Lower leg skin (tissue), 4 donors: ENCODE measurements at regions not wholly inside any gene's neighbourhood (a gene's known extent, or its start where the extent isn't known, plus 50 kb on each side); places are given as distances from the start of the nearest gene placed in this dataset.

Experiments
- DNase-seq, 2 donors: peaks; one replicate each; pipeline ENCODE4 v3.0.0-alpha.2; 2019; ENCODE audit warnings: low spot score in 2 of 2
- H3K4me3 ChIP-seq: fragments of 200-600 bp; sonication (generic); 2 replicates; pipeline ENCODE4 v1.5.1; 2017; ENCODE audit warnings: mild to moderate bottlenecking, low read depth; ENCODE audit not compliant: poor library complexity, severe bottlenecking
- CTCF ChIP-seq, 3 donors: fragments of 450-650 bp; IDR thresholded peaks; one replicate each; pipeline ENCODE4 v1.5.1; 2016; ENCODE audit warnings: antibody characterized with exemption in 3 of 3, mild to moderate bottlenecking in 3 of 3, moderate library complexity in 2 of 3
- POLR2A ChIP-seq, 2 donors: fragments of 450-650 bp; IDR thresholded peaks; one replicate each; pipeline ENCODE4 v1.6.1; 2016 to 2017; ENCODE audit warnings: antibody characterized with exemption in 2 of 2, mild to moderate bottlenecking in 1 of 2, moderate library complexity in 1 of 2
- WGBS, 2 donors: methylation state at CpG; one replicate each; pipeline ENCODE4 v1.1.5; 2018; 5-methylcytosine and 5-hydroxymethylcytosine counted together
- intact Hi-C: fragments of 100-400 bp; cut with DNase I; formaldehyde crosslinking; loops from one replicate; pipeline ENCODE4 v1.15.0; 2023; ENCODE audit warnings: low total_unique reads

GRCh38 chr6:9484091-9484490 lies 930.8 kb downstream of the TFAP2A start:
- no peak overlapping the region for H3K4me3 ChIP-seq
- WGBS, 2 donors = 53 to 61% methylated on average over 3 of the region's 3 CpGs
- intact Hi-C loops = no loop called here
- no peak for DNase-seq
- no peak for TF ChIP-seq CTCF (IDR thresholded peaks at IDR 0.05)
- no peak for TF ChIP-seq POLR2A (IDR thresholded peaks at IDR 0.05)

GRCh38 chr6:9482030-9482738 lies 932.7 kb downstream of the TFAP2A start:
- no peak overlapping the region for H3K4me3 ChIP-seq
- TF ChIP-seq POLR2A (IDR thresholded peaks at IDR 0.05) = no peak
- TF ChIP-seq CTCF (IDR thresholded peaks at IDR 0.05) = no peak
- intact Hi-C loops = no loop called here
- WGBS, 2 donors = 34 to 43% methylated on average over 5 of the region's 5 CpGs
- DNase-seq = no peak

DNA sequence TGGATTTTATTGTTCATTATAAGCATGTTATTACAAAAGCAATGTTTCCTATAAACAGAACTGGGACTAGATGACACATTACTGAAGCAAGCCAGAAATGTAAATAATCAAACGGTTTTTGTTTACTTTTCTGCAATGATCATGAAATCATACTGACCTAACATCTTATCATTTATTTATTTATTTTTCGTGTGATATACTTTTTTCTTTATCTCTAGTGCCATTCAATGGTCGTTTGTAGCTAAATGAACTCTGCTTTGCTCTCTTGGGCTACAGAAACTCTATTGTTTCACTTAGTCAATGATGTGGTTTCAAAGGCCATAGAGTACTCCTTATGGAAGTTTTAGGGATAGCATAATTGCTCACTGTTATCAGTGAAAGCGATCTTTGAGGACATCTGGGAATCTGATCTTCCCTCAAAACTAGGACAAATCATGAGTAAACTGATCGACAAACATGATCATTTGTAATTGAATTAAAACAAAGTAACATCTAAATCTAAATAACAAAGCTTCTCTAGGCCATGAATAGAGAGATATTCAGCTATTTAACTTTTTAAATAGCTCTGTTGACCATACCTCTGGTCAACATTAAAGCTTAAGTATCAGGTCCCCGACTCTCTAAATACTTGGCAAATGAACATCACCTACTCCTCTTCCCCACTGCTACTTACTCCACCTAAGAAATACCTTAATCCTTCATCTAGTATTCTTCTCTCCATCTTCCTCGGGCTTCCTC lies 933.4 kb downstream of the TFAP2A start:
- H3K4me3 ChIP-seq = no peak overlapping the region
- TF ChIP-seq POLR2A (IDR thresholded peaks at IDR 0.05) (no peak), CTCF (IDR thresholded peaks at IDR 0.05) (no peak)
- intact Hi-C loops = no loop called here
- WGBS, 2 donors = 48 to 61% methylated on average over 7 of the region's 7 CpGs
- DNase-seq = no peak

DNA sequence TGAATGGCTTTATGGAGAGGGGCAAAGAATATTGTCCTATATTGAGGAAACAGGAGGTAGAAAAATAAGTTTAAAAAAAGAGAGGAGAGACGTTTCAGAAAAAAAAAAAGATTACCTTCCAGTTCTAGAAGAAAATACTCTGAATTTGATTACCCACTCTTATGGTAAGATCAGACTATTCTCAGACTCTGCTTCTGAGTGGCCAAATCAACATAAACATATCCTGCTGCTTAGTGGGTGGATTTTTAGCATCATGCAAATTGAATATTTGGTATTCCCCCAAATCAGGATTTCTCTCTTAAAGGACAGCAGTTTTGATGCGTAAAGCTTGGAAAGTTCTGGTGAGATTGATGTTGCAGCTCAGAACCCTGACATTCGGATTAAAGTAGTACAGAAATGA lies 946.6 kb downstream of the TFAP2A start:
- no peak for TF ChIP-seq CTCF (IDR thresholded peaks at IDR 0.05)
- TF ChIP-seq POLR2A (IDR thresholded peaks at IDR 0.05) = no peak
- no peak overlapping the region for H3K4me3 ChIP-seq
- no peak for DNase-seq
- 77 to 87% methylated on average over 3 of the region's 3 CpGs for WGBS, 2 donors
- intact Hi-C loops = no loop called here

DNA sequence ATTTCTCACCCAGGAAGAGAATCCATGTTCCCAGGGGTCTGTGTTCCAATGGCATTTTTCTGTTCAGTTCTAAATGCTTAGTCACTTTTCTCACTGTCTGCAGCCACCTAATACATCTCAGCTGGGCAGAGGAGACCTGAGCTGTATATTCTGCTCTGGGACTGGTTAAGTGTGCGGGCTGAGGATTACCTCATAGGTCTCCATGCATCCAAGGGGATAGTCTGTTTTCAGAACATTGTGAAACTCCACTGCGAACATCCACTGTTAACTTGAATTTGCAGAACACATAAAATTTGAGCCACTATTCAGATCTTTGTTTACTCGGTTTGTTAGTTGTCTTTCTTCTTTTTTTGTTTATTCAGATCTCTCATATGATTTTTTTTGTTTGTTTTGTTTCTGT lies 947.1 kb downstream of the TFAP2A start:
- no peak for DNase-seq
- no peak for TF ChIP-seq POLR2A (IDR thresholded peaks at IDR 0.05)
- TF ChIP-seq CTCF (IDR thresholded peaks at IDR 0.05) = no peak
- no peak overlapping the region for H3K4me3 ChIP-seq
- 66 to 68% methylated on average over 3 of the region's 3 CpGs for WGBS, 2 donors
- intact Hi-C loops = no loop called here
